AG04450 (cell line): ENCODE measurements at regions not wholly inside any gene's neighbourhood (a gene's known extent, or its start where the extent isn't known, plus 50 kb on each side); places are given as distances from the start of the nearest gene placed in this dataset.
"Not testable (repeated sequence)": the region's sequence is repeated elsewhere in the genome, so short reads cannot be mapped to it uniquely, and the experiment has no call there.

Experiments
- CTCF ChIA-PET: fragments of 300-600, 350-600 bp; formaldehyde crosslinking; extraction: SDS; loops from one replicate; lab custom pipeline; 2022; ENCODE audit warnings: antibody characterized with exemption, inconsistent platforms; lab: Charles Lee
- POLR2A ChIA-PET: fragments of 350-600 bp; formaldehyde crosslinking; extraction: SDS; loops from one replicate; lab custom pipeline; 2021; ENCODE audit warnings: antibody characterized with exemption, inconsistent platforms; lab: Yijun Ruan, JAX
- DNase-seq: peaks from one replicate; pipeline ENCODE4 v3.0.0-alpha.2; 2011; ENCODE audit warnings: low read depth, low spot score
- H3K27ac ChIP-seq: one replicate; pipeline ENCODE4 v1.5.1; 2012; ENCODE audit warnings: low read depth, low read length, control low read depth
- H3K27me3 ChIP-seq: one replicate; pipeline ENCODE4 v1.6.0; 2012; ENCODE audit warnings: low read length; ENCODE audit not compliant: control insufficient read depth, insufficient read depth
- H3K4me3 ChIP-seq: 2 replicates; pipeline ENCODE4 v1.5.1; 2011; ENCODE audit warnings: mild to moderate bottlenecking, low read depth, low read length, control low read depth
- H3K9me3 ChIP-seq: 2 replicates; pipeline ENCODE4 v1.5.1; 2012; ENCODE audit warnings: low read length; ENCODE audit not compliant: control insufficient read depth, insufficient read depth
- CTCF ChIP-seq: IDR thresholded peaks from 2 replicates; pipeline ENCODE4 v1.5.1; 2011; ENCODE audit warnings: low read depth, low read length, control low read depth, inconsistent platforms

- ChIA-PET POLR2A (no interaction called here), CTCF (no interaction called here)
- TF ChIP-seq CTCF, result no peak
These were observed 289.4 kb upstream of the COL3A1 start for GRCh38 chr2:188684795-188685194.

GRCh38 chr2:188693111-188693510 is 281.1 kb upstream of the COL3A1 start:
- H3K27me3 ChIP-seq, result no peaks in the 10 kb centered on the region
- H3K4me3 ChIP-seq, result no peak overlapping the region
- H3K27ac ChIP-seq, result no peak overlapping the region
- ChIA-PET CTCF (no interaction called here), POLR2A (no interaction called here)
- no peak for DNase-seq
- TF ChIP-seq CTCF, result no peak
- no peaks in the 10 kb centered on the region for H3K9me3 ChIP-seq

More at GRCh38 chr2:188684795-188685194, 289.4 kb upstream of the COL3A1 start:
- Histone ChIP-seq H3K4me3 (no peak overlapping the region), H3K27me3 (no peaks in the 10 kb centered on the region), H3K27ac (no peak overlapping the region), H3K9me3 (no peaks in the 10 kb centered on the region)
- no peak for DNase-seq

- DNase-seq, result no peak
- ChIA-PET POLR2A (no interaction called here), CTCF (no interaction called here)
These were observed 280.4 kb upstream of the COL3A1 start for GRCh38 chr2:188693771-188694170.

GRCh38 chr2:188695953-188696352 is 278.2 kb upstream of the COL3A1 start:
- ChIA-PET CTCF (no interaction called here), POLR2A (interaction anchor here (1.5 kb wide), 1 partner anchor 14 kb away, joined by 4 read pairs; no protein-coding TSS in a partner anchor)
- H3K4me3 ChIP-seq, result no peak overlapping the region
- TF ChIP-seq CTCF, result no peak
- H3K27ac ChIP-seq, result no peak overlapping the region
- no peaks in the 10 kb centered on the region for H3K27me3 ChIP-seq
- DNase-seq, result peak; percentile 59
- no peaks in the 10 kb centered on the region for H3K9me3 ChIP-seq

More at GRCh38 chr2:188693771-188694170, 280.4 kb upstream of the COL3A1 start:
- no peaks in the 10 kb centered on the region for H3K27me3 ChIP-seq
- H3K9me3 ChIP-seq, result no peaks in the 10 kb centered on the region
- H3K4me3 ChIP-seq, result no peak overlapping the region
- no peak overlapping the region for H3K27ac ChIP-seq
- no peak for TF ChIP-seq CTCF

GRCh38 chr2:188698151-188698550 is 276.0 kb upstream of the COL3A1 start:
- DNase-seq, H3K27ac ChIP-seq, H3K9me3 ChIP-seq, H3K4me3 ChIP-seq, CTCF ChIA-PET, H3K27me3 ChIP-seq, POLR2A ChIA-PET: not testable (repeated sequence)
